PC-3 (cell line): ENCODE measurements at regions not wholly inside any gene's neighbourhood (a gene's known extent, or its start where the extent isn't known, plus 50 kb on each side); places are given as distances from the start of the nearest gene placed in this dataset.

ENCODE experiments used
- CTCF ChIP-seq: fragments of 300-600 bp; sonication (generic); conservative IDR thresholded peaks from 2 replicates; pipeline ENCODE4 v1.5.1; 2017; ENCODE audit warnings: antibody characterized with exemption, low read depth, mild to moderate bottlenecking, low read length
- EZH2 ChIP-seq: fragments of 300-600 bp; sonication (generic); IDR thresholded peaks from one replicate; pipeline ENCODE4 v1.6.1; 2017; ENCODE audit warnings: antibody characterized with exemption, mild to moderate bottlenecking, low read length; ENCODE audit not compliant: unreplicated experiment

DNA sequence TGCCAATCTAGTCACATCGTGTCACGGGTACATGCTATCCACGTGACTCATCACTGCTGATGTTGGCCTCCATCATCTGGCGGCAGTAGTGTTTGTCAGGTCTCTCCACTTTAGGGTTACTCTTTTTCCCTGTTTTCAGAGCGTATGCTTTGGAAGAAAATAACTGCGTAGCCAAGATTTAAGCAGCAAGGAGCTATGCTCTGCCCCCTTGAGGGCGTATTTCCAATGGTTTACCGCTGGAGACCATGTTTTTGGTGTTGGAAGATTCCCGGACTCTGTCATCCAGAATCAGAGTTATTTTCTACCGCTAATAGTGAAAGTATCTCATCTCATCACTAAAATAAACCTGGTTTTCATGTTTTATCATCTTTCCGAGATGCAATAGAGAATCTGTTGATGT, 306.5 kb downstream of the C6orf118 start:
- TF ChIP-seq CTCF (no peak), EZH2 (no peak)
